WTC11 (cell line): ENCODE measurements at regions not wholly inside any gene's neighbourhood (a gene's known extent, or its start where the extent isn't known, plus 50 kb on each side); places are given as distances from the start of the nearest gene placed in this dataset.
A peak's percentile ranks its signal among the peaks of the same experiment; 100 is the strongest.

ENCODE experiments used
- ATAC-seq: fragments of 200-7000 bp; cut with Tn5 transposase; 2 replicates; pipeline ENCODE4 v1.10.0; 2021; ENCODE audit warnings: mild to moderate bottlenecking, moderate library complexity
- CTCF ChIA-PET: fragments of 300-600 bp; sonication (Branson Sonifier 250); formaldehyde crosslinking; loops from one replicate; lab custom pipeline; 2021; ENCODE audit warnings: antibody characterized with exemption; lab: Charles Lee
- POLR2A ChIA-PET: fragments of 350-600 bp; sonication (Branson Sonifier 250); formaldehyde crosslinking; loops from one replicate; lab custom pipeline; 2021; ENCODE audit warnings: antibody characterized with exemption; lab: Charles Lee
- DNase-seq: peaks from one replicate; pipeline ENCODE4 v3.0.0; 2021; ENCODE audit warnings: low spot score
- H3K27ac Mint-ChIP-seq: 2 replicates; pipeline ENCODE4 v1.8.0; 2021; ENCODE audit warnings: mixed read lengths
- H3K27me3 Mint-ChIP-seq: 2 replicates; pipeline ENCODE4 v1.8.0; 2021; ENCODE audit warnings: low read depth, mild to moderate bottlenecking, moderate library complexity, mixed read lengths
- H3K36me3 Mint-ChIP-seq: 2 replicates; pipeline ENCODE4 v1.8.0; 2021; ENCODE audit warnings: mixed read lengths
- H3K4me1 Mint-ChIP-seq: 2 replicates; pipeline ENCODE4 v1.8.0; 2022; ENCODE audit warnings: mixed read lengths
- H3K4me3 Mint-ChIP-seq: 2 replicates; pipeline ENCODE4 v1.8.0; 2021; ENCODE audit warnings: mild to moderate bottlenecking, moderate library complexity, mixed read lengths
- H3K9me3 Mint-ChIP-seq: 2 replicates; pipeline ENCODE4 v1.8.0; 2021; ENCODE audit warnings: mixed read lengths
- AR ChIP-seq: fragments of 250-450 bp; sonication (Bioruptor Pico); IDR thresholded peaks from 2 replicates; pipeline ENCODE4 v1.9.0; 2021; ENCODE audit warnings: mild to moderate bottlenecking
- ARID4B ChIP-seq: sonication (generic); formaldehyde crosslinking; IDR thresholded peaks from 2 replicates; pipeline ENCODE4 v1.8.0; 2023; ENCODE audit warnings: missing genetic modification reagents, mild to moderate bottlenecking, borderline replicate concordance
- ATF6 ChIP-seq: sonication (generic); formaldehyde crosslinking; IDR thresholded peaks from 2 replicates; pipeline ENCODE4 v1.8.1; 2023; ENCODE audit warnings: mild to moderate bottlenecking, missing genetic modification reagents
- EMX1 ChIP-seq: fragments of 250-450 bp; sonication (Bioruptor Pico); IDR thresholded peaks from 2 replicates; pipeline ENCODE4 v1.8.0; 2021; ENCODE audit warnings: mild to moderate bottlenecking
- GABPB1 ChIP-seq: sonication (generic); formaldehyde crosslinking; IDR thresholded peaks from 2 replicates; pipeline ENCODE4 v1.8.1; 2023; ENCODE audit warnings: mild to moderate bottlenecking, missing genetic modification reagents
- IRF1 ChIP-seq: sonication (generic); formaldehyde crosslinking; IDR thresholded peaks from 2 replicates; pipeline ENCODE4 v1.8.0; 2023; ENCODE audit warnings: missing genetic modification reagents
- IRF2 ChIP-seq: sonication (generic); formaldehyde crosslinking; IDR thresholded peaks from 2 replicates; pipeline ENCODE4 v1.8.0; 2022; ENCODE audit warnings: low read depth, missing genetic modification reagents, borderline replicate concordance
- JUN ChIP-seq: sonication (generic); formaldehyde crosslinking; IDR thresholded peaks from 2 replicates; pipeline ENCODE4 v1.8.0; 2023; ENCODE audit warnings: mild to moderate bottlenecking, missing genetic modification reagents
- MAX ChIP-seq: sonication (generic); formaldehyde crosslinking; IDR thresholded peaks from 2 replicates; pipeline ENCODE4 v1.8.0; 2022; ENCODE audit warnings: mild to moderate bottlenecking, missing genetic modification reagents
- MXD4 ChIP-seq: fragments of 250-450 bp; sonication (Bioruptor Pico); IDR thresholded peaks from 2 replicates; pipeline ENCODE4 v1.8.0; 2021; ENCODE audit warnings: mild to moderate bottlenecking, moderate library complexity, borderline replicate concordance
- NFE2L1 ChIP-seq: sonication (generic); formaldehyde crosslinking; IDR thresholded peaks from 2 replicates; pipeline ENCODE4 v1.8.1; 2023; ENCODE audit warnings: missing genetic modification reagents
- NR2C2 ChIP-seq: sonication (generic); formaldehyde crosslinking; IDR thresholded peaks from 2 replicates; pipeline ENCODE4 v1.8.0; 2022; ENCODE audit warnings: mild to moderate bottlenecking, missing genetic modification reagents
- SP1 ChIP-seq: sonication (generic); formaldehyde crosslinking; conservative IDR thresholded peaks from 2 replicates; pipeline ENCODE4 v1.8.1; 2022; ENCODE audit warnings: missing genetic modification reagents
- STAT6 ChIP-seq: sonication (generic); formaldehyde crosslinking; conservative IDR thresholded peaks from 2 replicates; pipeline ENCODE4 v1.8.1; 2023; ENCODE audit warnings: mild to moderate bottlenecking, low read depth, missing genetic modification reagents, moderate library complexity
- TP53 ChIP-seq: sonication (generic); formaldehyde crosslinking; IDR thresholded peaks from 2 replicates; pipeline ENCODE4 v1.8.1; 2023; ENCODE audit warnings: mild to moderate bottlenecking, missing genetic modification reagents
- USF2 ChIP-seq: sonication (generic); formaldehyde crosslinking; IDR thresholded peaks from 2 replicates; pipeline ENCODE4 v1.8.1; 2023; ENCODE audit warnings: mild to moderate bottlenecking, missing genetic modification reagents, moderate library complexity
- ZNF263 ChIP-seq: sonication (generic); formaldehyde crosslinking; IDR thresholded peaks from 2 replicates; pipeline ENCODE4 v1.8.1; 2022; ENCODE audit warnings: low read depth, mild to moderate bottlenecking, moderate library complexity, missing genetic modification reagents
- ZNF416 ChIP-seq: fragments of 250-450 bp; sonication (Bioruptor Pico); IDR thresholded peaks from 2 replicates; pipeline ENCODE4 v1.9.0; 2021; ENCODE audit warnings: mild to moderate bottlenecking, inconsistent platforms
- ZNF423 ChIP-seq: fragments of 250-450 bp; sonication (Bioruptor Pico); IDR thresholded peaks from 2 replicates; pipeline ENCODE4 v2.1.2; 2022; ENCODE audit warnings: mild to moderate bottlenecking, moderate library complexity
- ZNF671 ChIP-seq: fragments of 250-450 bp; sonication (Bioruptor Pico); IDR thresholded peaks from 2 replicates; pipeline ENCODE4 v1.8.0; 2021; ENCODE audit warnings: mild to moderate bottlenecking
- ZSCAN18 ChIP-seq: fragments of 250-450 bp; sonication (Bioruptor Pico); IDR thresholded peaks from 2 replicates; pipeline ENCODE4 v2.1.2; 2022; ENCODE audit warnings: mild to moderate bottlenecking, moderate library complexity

- TF ChIP-seq STAT6 (no peak), MAX (CRISPR knock-in tag) (no peak)
Observed at GRCh38 chr19:32131005-32131404, 214.4 kb upstream of the ZNF507 start (continued).

GRCh38 chr19:32138416-32138815 is 207.0 kb upstream of the ZNF507 start:
- CTCF ChIA-PET = interaction anchor here (0.6 to 1.8 kb wide), 4 partner anchors 27 to 1456 kb away, joined by 3 to 4 read pairs (median 4); no protein-coding TSS in a partner anchor

More at GRCh38 chr19:32138416-32138815, 207.0 kb upstream of the ZNF507 start:
- H3K9me3 Mint-ChIP-seq = no peaks in the 10 kb centered on the region
- H3K4me3 Mint-ChIP-seq = no peak overlapping the region
- POLR2A ChIA-PET = no interaction called here
- H3K27me3 Mint-ChIP-seq = no peaks in the 10 kb centered on the region
- DNase-seq = peak; percentile 24
- H3K4me1 Mint-ChIP-seq = no peaks in the 10 kb centered on the region
- no peaks in the 10 kb centered on the region for H3K36me3 Mint-ChIP-seq
- TF ChIP-seq ZSCAN18 (CRISPR knock-in tag) (no peak), NFE2L1 (CRISPR knock-in tag) (no peak), ZNF671 (no peak), IRF1 (CRISPR knock-in tag) (no peak), GABPB1 (CRISPR knock-in tag) (no peak), ARID4B (CRISPR knock-in tag) (no peak), MXD4 (CRISPR knock-in tag) (no peak), EMX1 (CRISPR knock-in tag) (no peak), JUN (no peak), IRF2 (CRISPR knock-in tag) (no peak), TP53 (CRISPR knock-in tag) (no peak), ZNF423 (CRISPR knock-in tag) (no peak), ZNF263 (CRISPR knock-in tag) (no peak), AR (no peak), USF2 (CRISPR knock-in tag) (no peak), ZNF416 (CRISPR knock-in tag) (no peak), NR2C2 (CRISPR knock-in tag) (no peak), SP1 (CRISPR knock-in tag) (no peak), ATF6 (CRISPR knock-in tag) (no peak)
- TF ChIP-seq, all 79 proteins: peak for 0
- ATAC-seq = no peak
- no peak overlapping the region for H3K27ac Mint-ChIP-seq
